22Rv1 (cell line): ENCODE measurements at regions not wholly inside any gene's neighbourhood (a gene's known extent, or its start where the extent isn't known, plus 50 kb on each side); places are given as distances from the start of the nearest gene placed in this dataset.

Source experiments
- H3K27ac ChIP-seq: fragments of 450-650 bp; 2 replicates; pipeline ENCODE4 v1.5.1; 2017
- ZFX ChIP-seq: fragments of 450-650 bp; IDR thresholded peaks from 2 replicates; pipeline ENCODE4 v1.6.1; 2017; ENCODE audit warnings: antibody characterized with exemption, borderline replicate concordance
- TF ChIP-seq, protein P1 (sequence below): fragments of 450-650 bp; IDR thresholded peaks from 2 replicates; pipeline ENCODE4 v1.5.1; 2017; ENCODE audit warnings: mild to moderate bottlenecking

DNA sequence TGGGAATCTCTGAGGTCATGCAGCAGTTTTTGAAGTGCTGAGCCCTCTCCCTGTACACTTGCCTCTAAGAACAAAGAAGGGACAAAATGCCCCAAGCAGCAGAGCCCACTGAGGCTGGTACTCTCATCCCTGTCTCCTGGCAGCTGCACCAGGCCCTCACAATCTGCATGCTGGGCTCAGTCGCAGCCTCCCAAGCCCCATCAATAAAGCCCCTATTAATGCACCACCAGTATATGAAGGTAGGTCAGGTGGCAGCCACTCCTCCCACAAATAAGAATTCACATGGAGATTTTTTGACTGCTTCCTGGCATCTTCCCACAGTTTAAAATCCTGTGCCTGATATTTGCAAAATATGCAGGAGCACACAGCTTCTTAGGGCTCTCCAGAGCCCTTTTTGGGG lies 181.2 kb upstream of the PALMD start:
- TF ChIP-seq, protein P1, sequence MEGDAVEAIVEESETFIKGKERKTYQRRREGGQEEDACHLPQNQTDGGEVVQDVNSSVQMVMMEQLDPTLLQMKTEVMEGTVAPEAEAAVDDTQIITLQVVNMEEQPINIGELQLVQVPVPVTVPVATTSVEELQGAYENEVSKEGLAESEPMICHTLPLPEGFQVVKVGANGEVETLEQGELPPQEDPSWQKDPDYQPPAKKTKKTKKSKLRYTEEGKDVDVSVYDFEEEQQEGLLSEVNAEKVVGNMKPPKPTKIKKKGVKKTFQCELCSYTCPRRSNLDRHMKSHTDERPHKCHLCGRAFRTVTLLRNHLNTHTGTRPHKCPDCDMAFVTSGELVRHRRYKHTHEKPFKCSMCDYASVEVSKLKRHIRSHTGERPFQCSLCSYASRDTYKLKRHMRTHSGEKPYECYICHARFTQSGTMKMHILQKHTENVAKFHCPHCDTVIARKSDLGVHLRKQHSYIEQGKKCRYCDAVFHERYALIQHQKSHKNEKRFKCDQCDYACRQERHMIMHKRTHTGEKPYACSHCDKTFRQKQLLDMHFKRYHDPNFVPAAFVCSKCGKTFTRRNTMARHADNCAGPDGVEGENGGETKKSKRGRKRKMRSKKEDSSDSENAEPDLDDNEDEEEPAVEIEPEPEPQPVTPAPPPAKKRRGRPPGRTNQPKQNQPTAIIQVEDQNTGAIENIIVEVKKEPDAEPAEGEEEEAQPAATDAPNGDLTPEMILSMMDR: no peak
- no peak for TF ChIP-seq ZFX

DNA sequence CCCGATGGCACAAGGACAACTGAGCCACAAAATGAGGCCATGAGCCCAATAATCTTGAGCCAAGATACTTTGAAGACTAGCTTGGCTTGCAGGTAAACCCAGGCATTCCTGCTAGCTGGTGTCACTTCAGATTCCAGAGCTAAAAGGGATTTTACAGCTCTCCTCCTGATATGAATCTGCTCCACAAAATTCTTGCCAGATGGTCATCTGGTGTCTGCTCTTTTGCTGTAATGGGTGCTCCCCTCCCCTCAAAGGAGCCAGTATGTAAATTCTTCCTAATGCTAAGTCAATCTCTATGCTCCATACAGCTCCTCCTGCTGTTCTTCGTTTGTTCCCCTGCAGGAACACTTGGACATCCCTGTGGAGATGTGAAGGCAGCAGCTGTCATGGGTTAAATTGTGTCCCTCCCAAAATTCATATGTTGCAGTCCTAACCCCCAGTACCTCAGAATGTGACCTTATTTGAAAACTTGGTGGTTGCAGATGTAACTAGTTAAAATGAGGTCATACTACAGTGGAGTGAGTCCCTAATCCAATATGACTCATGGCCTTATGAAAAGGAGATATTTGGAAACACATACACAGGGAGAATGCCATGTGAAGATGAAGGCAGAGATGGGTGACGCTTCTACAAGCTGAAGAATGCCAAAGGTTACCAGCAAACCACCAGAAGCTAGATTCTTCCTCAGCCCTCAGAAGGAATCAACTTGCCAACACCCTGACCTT lies 180.6 kb upstream of the PALMD start:
- no peak overlapping the region for H3K27ac ChIP-seq

More for the DNA sequence above, 181.2 kb upstream of the PALMD start:
- no peak overlapping the region for H3K27ac ChIP-seq

DNA sequence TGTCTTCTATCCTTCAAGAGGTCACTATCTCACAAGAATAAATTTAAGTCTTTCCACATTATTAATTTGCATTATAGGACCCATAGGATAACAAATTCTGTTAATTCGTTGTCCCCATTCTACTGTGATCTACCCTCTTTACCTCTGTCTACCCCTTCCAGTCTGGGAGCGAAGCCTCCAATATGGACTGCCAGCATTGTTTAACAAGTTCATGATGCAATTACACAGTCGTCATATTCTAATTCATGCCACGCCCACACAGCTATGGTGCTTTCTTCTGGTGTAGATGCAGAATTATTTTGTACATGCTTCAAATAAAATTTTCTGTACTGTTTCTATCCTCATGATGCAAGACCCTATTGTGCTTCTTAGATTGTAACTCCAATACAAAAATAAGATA lies 178.3 kb upstream of the PALMD start:
- no peak for TF ChIP-seq ZFX
- TF ChIP-seq, protein P1: no peak
- no peak overlapping the region for H3K27ac ChIP-seq

More for the DNA sequence above, 180.6 kb upstream of the PALMD start:
- TF ChIP-seq, protein P1: no peak
- TF ChIP-seq ZFX: no peak

DNA sequence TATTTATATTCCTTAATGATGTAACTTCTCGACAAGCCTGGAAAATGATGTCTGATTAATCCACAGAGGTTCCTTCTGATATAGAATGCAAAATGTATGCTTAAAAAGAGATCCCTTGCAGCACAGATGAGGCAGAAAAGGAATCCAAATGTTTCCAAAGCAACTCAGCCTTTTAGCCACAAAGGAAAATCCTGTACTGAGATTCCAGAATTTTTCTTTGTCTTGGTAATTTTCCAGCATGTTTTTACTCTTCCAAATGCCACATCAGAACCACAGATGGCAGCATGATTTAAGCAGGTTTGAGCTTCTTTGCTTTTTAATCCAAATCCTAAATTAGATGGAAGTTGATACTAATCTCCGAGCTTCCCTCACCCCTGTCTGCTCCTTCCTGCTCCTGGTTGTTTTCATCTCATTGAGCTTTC lies 176.4 kb upstream of the PALMD start:
- no peak for TF ChIP-seq ZFX
- TF ChIP-seq, protein P1: no peak
- H3K27ac ChIP-seq: no peak overlapping the region

DNA sequence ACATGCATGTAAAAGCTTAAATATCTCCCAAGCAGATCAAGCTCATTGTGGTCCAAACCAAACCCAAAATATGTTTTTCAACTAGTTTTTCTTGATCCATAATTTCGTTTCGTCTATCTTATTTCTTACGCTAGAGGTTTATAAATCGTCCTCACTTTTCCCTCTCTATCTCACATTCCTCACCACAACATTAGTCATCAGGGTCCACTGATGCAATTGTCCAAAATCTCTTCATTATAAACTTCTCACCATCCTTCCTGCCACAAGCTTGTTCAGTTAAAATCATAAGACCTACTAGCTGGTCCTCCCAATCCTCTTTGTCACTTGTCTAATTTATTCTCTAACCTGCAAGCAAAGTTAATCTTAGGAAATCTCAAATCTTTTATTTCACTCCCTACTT lies 173.0 kb upstream of the PALMD start:
- H3K27ac ChIP-seq: no peak overlapping the region
- TF ChIP-seq ZFX: no peak
- TF ChIP-seq, protein P1: no peak

DNA sequence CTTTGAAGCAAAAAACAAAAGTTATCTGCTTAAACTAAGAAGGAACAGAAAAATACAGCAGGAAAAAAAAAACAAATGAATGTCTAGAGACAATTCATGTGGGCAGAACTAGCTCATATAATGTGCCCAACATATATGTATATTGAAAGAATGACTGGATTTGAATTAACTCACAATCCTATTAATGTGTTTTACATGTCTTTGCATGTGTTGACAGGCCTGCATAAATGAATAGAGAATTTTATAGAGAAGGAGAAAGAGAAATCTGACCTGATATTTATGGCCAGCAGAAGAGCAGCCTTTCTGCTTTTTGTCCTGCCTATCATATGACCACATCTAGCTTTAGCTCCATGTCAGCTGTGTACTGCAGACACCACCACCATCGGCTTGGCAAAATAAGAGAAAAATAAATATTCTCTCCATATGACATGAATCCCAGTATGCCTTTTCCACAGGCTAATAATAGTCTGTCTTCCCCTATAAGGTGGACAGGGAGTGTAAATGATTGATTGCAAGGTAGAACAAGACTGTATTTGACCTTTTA lies 171.5 kb upstream of the PALMD start:
- TF ChIP-seq, protein P1: no peak
- TF ChIP-seq ZFX: no peak
- H3K27ac ChIP-seq: no peak overlapping the region

DNA sequence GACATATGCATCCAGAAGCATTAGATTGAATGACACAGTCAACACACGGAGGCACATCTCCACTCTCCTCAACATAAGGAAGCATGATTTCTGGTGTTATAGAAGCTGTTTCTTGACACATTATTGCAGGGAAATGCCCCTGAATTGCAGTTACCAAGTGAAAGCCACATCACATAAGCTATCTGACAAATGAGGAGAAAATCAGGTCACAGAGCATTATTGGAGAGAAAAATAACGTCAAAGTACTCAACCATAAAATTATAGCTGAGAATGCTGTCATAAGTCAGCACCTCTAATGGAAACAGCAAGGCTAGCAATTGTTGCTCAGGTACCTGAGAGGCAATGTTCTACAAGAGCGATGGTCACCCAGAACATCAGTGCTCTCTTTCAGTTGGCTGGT lies 169.9 kb upstream of the PALMD start:
- TF ChIP-seq ZFX: no peak
- TF ChIP-seq, protein P1: no peak
- H3K27ac ChIP-seq: no peak overlapping the region
